ENCODE measurements at regions not wholly inside any gene's neighbourhood (a gene's known extent, or its start where the extent isn't known, plus 50 kb on each side); places are given as distances from the start of the nearest gene placed in this dataset.

GRCh38 chr7:3107228-3107763, 63.6 kb upstream of the CARD11 start:
- TF ChIP-seq ARNT (IDR thresholded peaks at IDR 0.05) (no peak), CTBP1 (IDR thresholded peaks at IDR 0.05; ENCODE audit: borderline replicate concordance) (no peak), FOXA1 (IDR thresholded peaks at IDR 0.05) (no peak), FOXK2 (IDR thresholded peaks at IDR 0.05) (no peak), ELF4 (IDR thresholded peaks at IDR 0.05) (no peak), HDGF (IDR thresholded peaks at IDR 0.05; ENCODE audit: borderline replicate concordance) (no peak), FOXM1 (IDR thresholded peaks at IDR 0.05; ENCODE audit: borderline replicate concordance) (no peak)
- TF ChIP-seq, protein P1, sequence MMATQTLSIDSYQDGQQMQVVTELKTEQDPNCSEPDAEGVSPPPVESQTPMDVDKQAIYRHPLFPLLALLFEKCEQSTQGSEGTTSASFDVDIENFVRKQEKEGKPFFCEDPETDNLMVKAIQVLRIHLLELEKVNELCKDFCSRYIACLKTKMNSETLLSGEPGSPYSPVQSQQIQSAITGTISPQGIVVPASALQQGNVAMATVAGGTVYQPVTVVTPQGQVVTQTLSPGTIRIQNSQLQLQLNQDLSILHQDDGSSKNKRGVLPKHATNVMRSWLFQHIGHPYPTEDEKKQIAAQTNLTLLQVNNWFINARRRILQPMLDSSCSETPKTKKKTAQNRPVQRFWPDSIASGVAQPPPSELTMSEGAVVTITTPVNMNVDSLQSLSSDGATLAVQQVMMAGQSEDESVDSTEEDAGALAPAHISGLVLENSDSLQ (IDR thresholded peaks at IDR 0.05): no peak

Data from HEK293T (cell line).